ENCODE measurements at regions not wholly inside any gene's neighbourhood (a gene's known extent, or its start where the extent isn't known, plus 50 kb on each side); places are given as distances from the start of the nearest gene placed in this dataset.

DNA sequence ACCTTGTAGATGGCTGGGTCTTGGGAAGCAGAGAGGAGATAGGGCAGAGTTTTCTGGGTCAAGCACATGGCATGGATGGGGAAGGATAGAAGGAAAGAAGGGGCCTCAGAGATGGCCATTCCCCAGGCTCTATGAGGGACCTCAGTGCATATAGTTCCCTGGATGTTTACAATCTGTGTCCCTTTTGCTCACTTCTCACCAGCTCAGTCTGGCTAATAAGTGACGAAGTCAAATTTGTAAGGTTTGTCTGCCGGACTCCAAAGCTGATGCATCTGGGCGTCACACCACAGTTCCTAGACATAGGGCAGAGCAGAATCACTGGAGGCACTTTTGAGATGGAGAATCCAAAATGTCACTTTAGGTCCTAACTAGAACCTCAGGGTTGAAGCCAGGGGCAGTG is 416.4 kb upstream of the PROX1 start:
- DNase-seq (ENCODE audit: low spot score): no peak
- TF ChIP-seq, protein P1, sequence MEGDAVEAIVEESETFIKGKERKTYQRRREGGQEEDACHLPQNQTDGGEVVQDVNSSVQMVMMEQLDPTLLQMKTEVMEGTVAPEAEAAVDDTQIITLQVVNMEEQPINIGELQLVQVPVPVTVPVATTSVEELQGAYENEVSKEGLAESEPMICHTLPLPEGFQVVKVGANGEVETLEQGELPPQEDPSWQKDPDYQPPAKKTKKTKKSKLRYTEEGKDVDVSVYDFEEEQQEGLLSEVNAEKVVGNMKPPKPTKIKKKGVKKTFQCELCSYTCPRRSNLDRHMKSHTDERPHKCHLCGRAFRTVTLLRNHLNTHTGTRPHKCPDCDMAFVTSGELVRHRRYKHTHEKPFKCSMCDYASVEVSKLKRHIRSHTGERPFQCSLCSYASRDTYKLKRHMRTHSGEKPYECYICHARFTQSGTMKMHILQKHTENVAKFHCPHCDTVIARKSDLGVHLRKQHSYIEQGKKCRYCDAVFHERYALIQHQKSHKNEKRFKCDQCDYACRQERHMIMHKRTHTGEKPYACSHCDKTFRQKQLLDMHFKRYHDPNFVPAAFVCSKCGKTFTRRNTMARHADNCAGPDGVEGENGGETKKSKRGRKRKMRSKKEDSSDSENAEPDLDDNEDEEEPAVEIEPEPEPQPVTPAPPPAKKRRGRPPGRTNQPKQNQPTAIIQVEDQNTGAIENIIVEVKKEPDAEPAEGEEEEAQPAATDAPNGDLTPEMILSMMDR (IDR thresholded peaks at IDR 0.05; ENCODE audit: extremely low read depth, missing control alignments): no peak

DNA sequence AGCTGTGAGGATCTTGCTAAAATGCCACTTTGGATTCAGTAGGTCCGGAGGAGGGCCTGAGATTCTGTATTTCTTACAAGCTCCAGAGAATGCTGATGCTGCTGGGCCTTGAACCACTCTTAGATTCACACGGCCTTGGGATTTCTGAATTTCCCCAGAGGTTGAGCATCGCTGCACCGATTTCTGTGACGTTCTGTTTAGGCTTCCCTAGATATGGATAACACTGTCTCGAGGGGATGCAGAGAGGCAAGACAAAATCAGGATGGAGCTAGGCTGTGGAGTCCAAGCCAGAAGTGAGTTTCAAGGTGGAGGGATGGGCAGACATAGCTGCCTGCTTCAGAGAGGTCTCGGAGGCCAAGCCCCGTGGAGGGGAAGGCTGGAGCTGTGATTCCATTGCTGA is 415.9 kb upstream of the PROX1 start:
- TF ChIP-seq, protein P1 (IDR thresholded peaks at IDR 0.05; ENCODE audit: extremely low read depth, missing control alignments): no peak

DNA sequence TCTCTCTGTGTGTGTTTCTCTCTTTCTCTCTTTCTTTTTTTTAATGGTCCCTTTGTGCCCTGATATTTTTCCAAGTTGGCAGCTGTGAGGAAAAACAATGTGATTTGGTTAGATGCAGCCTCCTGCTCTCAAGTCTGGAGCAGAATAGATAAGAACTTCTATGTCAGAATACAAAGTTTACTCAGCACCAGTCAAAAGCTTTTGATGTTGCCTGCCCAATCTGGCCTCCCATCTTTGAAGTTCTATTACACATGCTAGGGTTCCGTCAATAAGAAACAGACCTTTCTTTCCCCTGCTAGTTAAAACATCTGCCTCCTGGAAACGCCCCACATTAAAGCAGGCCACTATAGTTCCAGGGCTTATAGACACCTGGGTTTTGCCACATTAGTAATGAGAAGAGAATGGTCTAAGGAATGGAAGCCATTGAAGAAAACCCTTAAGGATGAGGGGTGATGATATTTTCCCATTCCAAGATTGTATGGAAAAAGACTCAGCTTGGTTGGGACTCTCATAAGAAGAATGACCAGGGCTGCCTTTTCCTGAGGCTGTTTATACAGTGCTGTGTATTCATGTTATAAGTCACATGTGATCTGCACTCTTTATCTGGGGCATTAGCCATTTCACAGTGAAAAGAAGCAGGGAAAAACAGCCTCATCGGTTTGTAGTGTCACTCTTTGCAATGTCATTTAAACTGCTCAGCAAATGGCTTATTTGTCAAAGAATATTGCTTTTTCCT is 414.7 kb upstream of the PROX1 start:
- DNase-seq (ENCODE audit: low spot score): no peak

More for the DNA sequence above, 415.9 kb upstream of the PROX1 start:
- no peak for DNase-seq (ENCODE audit: low spot score)

DNA sequence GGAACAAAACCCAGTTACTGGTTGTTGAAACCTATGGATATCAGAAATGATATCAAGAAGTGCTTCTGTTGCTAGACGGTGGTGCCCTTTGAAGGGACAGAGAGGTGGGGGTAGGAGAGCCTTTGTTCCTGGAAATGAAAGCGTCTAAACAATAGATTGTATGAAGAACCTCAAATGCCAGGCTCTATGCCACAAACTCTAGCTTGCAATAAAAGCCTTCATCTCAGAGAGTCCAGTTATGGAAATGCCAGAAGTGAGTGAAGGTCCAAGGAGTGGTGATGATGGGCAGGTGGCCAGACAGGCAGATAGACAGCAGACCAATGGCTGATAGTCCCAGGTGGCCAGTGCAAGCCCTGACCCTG is 414.1 kb upstream of the PROX1 start:
- TF ChIP-seq, protein P1 (IDR thresholded peaks at IDR 0.05; ENCODE audit: extremely low read depth, missing control alignments): no peak
- no peak for DNase-seq (ENCODE audit: low spot score)

More for the DNA sequence above, 414.7 kb upstream of the PROX1 start:
- TF ChIP-seq, protein P1 (IDR thresholded peaks at IDR 0.05; ENCODE audit: extremely low read depth, missing control alignments): no peak

DNA sequence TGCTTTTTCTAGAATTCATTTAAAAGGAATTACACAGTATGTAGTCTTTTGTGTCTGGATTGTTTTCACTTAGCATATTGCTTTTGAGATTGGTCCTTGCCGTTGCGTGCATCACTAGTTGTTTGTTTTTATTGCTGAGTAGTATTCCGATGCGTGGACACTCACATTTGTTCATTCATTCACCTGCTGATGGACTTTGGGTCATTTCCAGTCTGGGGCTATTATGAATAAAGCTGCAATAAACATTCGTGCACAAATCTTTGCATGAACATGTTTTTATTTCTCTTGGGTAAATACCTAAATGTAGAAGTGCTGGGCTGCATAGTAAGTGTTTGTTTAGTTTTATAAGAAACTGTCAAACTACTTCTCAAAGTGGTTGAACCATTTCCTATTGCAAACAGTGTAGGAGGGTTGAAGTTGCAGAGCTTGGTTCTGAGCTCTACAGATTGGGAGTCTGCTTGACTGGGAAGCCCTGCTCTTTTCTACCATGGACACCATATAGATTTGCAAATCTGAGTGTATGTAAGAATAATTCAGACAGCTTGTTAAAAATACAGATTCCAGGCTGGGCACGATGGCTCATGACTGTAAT is 404.7 kb upstream of the PROX1 start:
- TF ChIP-seq, protein P1 (IDR thresholded peaks at IDR 0.05; ENCODE audit: extremely low read depth, missing control alignments): no peak
- DNase-seq (ENCODE audit: low spot score): no peak

DNA sequence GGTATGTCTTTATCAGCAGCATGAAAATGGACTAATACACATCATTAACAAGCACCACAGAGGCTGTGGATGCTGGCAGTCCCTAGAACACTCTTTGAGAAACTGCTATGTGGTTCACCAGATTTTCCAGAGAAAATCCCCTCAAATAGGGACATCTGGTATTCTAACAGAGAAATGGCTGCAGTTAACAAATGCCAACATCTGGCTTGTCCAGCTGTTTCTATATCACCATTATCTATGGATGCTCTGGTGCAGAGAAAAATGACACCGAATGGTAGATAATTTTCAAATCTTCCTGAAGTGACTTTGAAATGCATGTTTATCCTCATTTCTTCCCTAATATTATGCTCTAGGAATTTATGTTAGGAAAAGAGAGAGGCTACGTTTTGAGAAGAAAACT is 403.5 kb upstream of the PROX1 start:
- no peak for DNase-seq (ENCODE audit: low spot score)
- TF ChIP-seq, protein P1 (IDR thresholded peaks at IDR 0.05; ENCODE audit: extremely low read depth, missing control alignments): no peak

DNA sequence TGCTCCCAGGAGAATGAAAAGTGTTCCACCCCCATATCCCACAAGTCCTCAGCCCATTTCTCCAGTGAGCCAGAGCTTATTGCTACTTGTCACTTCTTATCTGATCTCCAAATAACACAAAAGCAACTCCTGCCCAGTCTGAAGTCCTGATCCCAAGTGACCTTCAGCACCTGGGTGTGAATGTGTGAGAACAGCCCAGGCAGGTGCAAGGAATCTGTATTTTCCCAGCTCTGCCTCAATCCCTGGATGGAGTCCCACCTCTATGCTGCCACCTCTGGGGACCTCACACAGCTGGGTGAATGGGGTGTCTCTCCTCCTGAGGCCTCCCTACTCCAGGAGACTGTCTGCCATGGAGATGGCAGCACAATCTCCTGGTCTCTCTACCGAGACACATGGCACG is 402.4 kb upstream of the PROX1 start:
- TF ChIP-seq, protein P1 (IDR thresholded peaks at IDR 0.05; ENCODE audit: extremely low read depth, missing control alignments): no peak
- DNase-seq (ENCODE audit: low spot score): no peak
